ENCODE measurements at regions not wholly inside any gene's neighbourhood (a gene's known extent, or its start where the extent isn't known, plus 50 kb on each side); places are given as distances from the start of the nearest gene placed in this dataset.

- no peak for DNase-seq
- Histone ChIP-seq H3K4me3 (no peak overlapping the region), H3K27me3 (no peaks in the 10 kb centered on the region), H3K9me3 (no peaks in the 10 kb centered on the region), H3K27ac (no peak overlapping the region), H3K4me1 (ENCODE audit: insufficient read depth) (peaks cover 1% of the 10 kb centered on the region), H3K36me3 (no peaks in the 10 kb centered on the region)
- intact Hi-C loops (cut with DNase I): no loop called here
- TF ChIP-seq EP300 (IDR thresholded peaks at IDR 0.05) (no peak), POLR2A (IDR thresholded peaks at IDR 0.05) (no peak), CTCF (IDR thresholded peaks at IDR 0.05) (no peak)
- 70 to 80% (median 78%) methylated on average over 6 of the region's 6 CpGs for WGBS, 3 donors
These were observed 456.1 kb upstream of the ASIC2 start for GRCh38 chr17:33749171-33749570.

GRCh38 chr17:33750943-33751701, 458.0 kb upstream of the ASIC2 start:
- Histone ChIP-seq H3K4me1 (ENCODE audit: insufficient read depth) (peaks cover 1% of the 10 kb centered on the region), H3K36me3 (no peaks in the 10 kb centered on the region), H3K9me3 (no peaks in the 10 kb centered on the region), H3K4me3 (no peak overlapping the region), H3K27me3 (no peaks in the 10 kb centered on the region), H3K27ac (no peak overlapping the region)
- peak; percentile 35 to 70 (median 59) for DNase-seq
- no peak for TF ChIP-seq POLR2A (IDR thresholded peaks at IDR 0.05)
- peak; percentile 60 to 82 (median 79) for TF ChIP-seq CTCF (IDR thresholded peaks at IDR 0.05)
- 0 to 1% (median 1%) methylated on average over 13 of the region's 13 CpGs for WGBS, 3 donors
- intact Hi-C loops (cut with DNase I): no loop called here

GRCh38 chr17:33751702-33752065, 458.6 kb upstream of the ASIC2 start:
- H3K9me3 ChIP-seq: peaks cover 0 to 4% of the 10 kb centered on the region in 2 donors
- intact Hi-C loops (cut with DNase I): no loop called here
- no peaks in the 10 kb centered on the region for H3K36me3 ChIP-seq
- DNase-seq: no peak
- peaks cover 1% of the 10 kb centered on the region for H3K4me1 ChIP-seq (ENCODE audit: insufficient read depth)
- no peak overlapping the region for H3K27ac ChIP-seq
- TF ChIP-seq EP300 (IDR thresholded peaks at IDR 0.05): no peak
- no peak for TF ChIP-seq POLR2A (IDR thresholded peaks at IDR 0.05)
- TF ChIP-seq CTCF (IDR thresholded peaks at IDR 0.05): no peak
- H3K4me3 ChIP-seq: no peak overlapping the region
- no peaks in the 10 kb centered on the region for H3K27me3 ChIP-seq
- WGBS, 3 donors: 1 to 8% (median 4%) methylated on average over 5 of the region's 5 CpGs

GRCh38 chr17:33753452-33753851, 460.4 kb upstream of the ASIC2 start:
- intact Hi-C loops (cut with DNase I): no loop called here
- DNase-seq: no peak
- WGBS, 3 donors: 56 to 61% (median 59%) methylated on average over 7 of the region's 7 CpGs
- Histone ChIP-seq H3K27ac (no peak overlapping the region), H3K9me3 (peaks cover 0 to 6% of the 10 kb centered on the region in 2 donors), H3K27me3 (no peaks in the 10 kb centered on the region), H3K4me3 (no peak overlapping the region), H3K4me1 (ENCODE audit: insufficient read depth) (peaks cover 1% of the 10 kb centered on the region), H3K36me3 (no peaks in the 10 kb centered on the region)
- TF ChIP-seq CTCF (IDR thresholded peaks at IDR 0.05): no peak
- TF ChIP-seq EP300 (IDR thresholded peaks at IDR 0.05): no peak
- TF ChIP-seq POLR2A (IDR thresholded peaks at IDR 0.05): no peak
